Nucleus accumbens (tissue), 56 donors: ENCODE measurements at regions not wholly inside any gene's neighbourhood (a gene's known extent, or its start where the extent isn't known, plus 50 kb on each side); places are given as distances from the start of the nearest gene placed in this dataset.
"Not testable (repeated sequence)": the region's sequence is repeated elsewhere in the genome, so short reads cannot be mapped to it uniquely, and the experiment has no call there.

Experiments
- DNase-seq, 56 donors: peaks; one replicate each; lab custom pipeline; 2025; lab: John Stamatoyannopoulos, UW

- DNase-seq, result no peak
Observed at GRCh38 chr21:22806278-22806677, 1808.1 kb downstream of the NCAM2 start.

- DNase-seq, result no peak
Observed at GRCh38 chr21:22813201-22813600, 1815.0 kb downstream of the NCAM2 start.

DNA sequence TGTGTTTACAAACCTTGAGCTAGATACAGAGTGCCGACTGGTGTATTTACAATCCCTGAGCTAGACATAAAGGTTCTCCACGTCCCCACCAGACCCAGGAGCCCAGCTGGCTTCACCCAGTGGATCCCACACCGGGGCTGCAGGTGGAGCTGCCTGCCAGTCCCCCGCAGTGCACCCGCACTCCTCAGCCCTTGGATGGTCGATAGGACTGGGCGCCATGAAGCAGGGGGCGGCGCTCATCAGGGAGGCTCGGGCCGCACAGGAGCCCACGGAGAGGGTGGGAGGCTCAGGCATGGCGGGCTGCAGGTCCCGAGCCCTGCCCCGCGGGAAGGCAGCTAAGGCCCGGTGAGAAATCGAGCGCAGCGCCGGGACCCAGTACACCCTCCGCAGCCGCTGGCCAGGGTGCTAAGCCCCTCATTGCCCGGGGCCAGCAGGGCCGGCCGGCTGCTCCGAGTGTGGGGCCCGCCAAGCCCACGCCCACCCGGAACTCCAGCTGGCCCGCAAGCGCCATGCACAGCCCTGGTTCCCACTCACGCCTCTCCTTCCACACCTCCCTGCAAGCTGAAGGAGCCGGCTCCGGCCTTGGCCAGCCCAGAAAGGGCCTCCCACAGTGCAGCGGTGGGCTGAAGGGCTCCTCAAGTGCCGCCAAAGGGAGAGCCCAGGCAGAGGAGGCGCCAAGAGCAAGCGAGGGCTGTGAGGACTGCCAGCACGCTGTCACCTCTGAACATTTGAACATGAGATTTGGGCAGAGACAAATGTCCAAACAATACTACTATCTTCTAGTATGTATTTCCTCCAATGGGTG lies 1820.7 kb downstream of the NCAM2 start:
- not testable (repeated sequence) for DNase-seq

DNA sequence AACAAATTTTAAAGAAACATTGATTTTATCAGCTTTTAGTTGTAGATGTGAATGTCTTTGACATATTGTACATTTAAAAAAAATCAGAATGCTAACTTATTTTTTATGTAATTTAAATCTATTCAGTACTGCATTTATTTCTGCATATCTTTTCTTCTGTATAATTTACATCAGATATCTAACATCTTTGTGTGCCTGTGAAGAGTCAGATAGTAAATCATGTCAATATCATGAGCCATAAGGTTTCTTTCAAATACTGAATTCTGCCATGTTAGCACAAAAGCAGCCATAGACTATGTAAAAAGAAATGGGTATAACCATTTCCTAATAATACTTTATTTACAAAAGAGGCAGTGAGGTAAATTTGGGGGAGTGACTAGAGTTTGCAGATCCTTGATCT lies 1829.2 kb downstream of the NCAM2 start:
- DNase-seq, result no peak

GRCh38 chr21:22842875-22843274 lies 1844.7 kb downstream of the NCAM2 start:
- DNase-seq, result no peak

GRCh38 chr21:22855581-22855980 lies 1857.4 kb downstream of the NCAM2 start:
- DNase-seq, result no peak

DNA sequence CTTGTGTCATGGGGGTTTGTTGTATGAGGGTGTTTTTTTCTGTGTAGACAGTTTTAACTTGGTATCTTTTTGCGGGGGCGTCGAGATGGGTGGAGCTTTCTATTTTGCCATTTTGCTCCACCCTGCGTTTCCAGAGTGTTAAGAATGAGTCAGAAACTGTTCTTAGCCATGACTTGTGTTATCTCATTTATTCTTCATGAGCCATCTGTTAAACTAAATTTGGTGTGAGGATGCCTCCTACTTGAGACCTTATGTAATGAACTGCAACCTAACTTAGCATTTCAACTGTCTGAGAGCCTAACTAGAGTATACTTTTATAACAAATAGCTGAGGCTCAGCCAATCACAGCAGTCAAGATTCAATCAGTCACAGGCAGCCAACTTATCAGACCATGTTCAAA lies 1873.5 kb downstream of the NCAM2 start:
- no peak for DNase-seq

GRCh38 chr21:22880573-22880972 lies 1882.4 kb downstream of the NCAM2 start:
- no peak for DNase-seq

- no peak for DNase-seq
Observed at GRCh38 chr21:22881131-22881530, 1882.9 kb downstream of the NCAM2 start.

DNA sequence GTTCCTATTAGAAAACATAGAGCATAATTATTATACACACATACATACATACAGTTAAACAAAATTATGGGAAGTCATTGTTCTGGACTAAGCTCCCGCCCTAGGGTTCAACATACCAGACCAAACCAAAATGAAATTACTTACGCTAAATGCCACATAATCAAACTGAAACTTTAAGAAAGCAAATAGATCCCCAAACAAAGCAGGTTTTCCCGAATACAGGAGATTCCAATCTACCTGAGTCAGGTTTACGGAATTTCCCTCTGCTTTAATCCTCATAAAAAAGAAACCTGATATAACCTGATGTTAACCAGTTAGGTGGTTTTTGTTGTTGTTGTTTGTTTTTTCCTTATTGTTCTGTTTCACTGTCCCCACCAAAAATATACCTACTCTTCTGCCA lies 1886.9 kb downstream of the NCAM2 start:
- no peak for DNase-seq

GRCh38 chr21:22885614-22886013 lies 1887.4 kb downstream of the NCAM2 start:
- DNase-seq, result no peak

GRCh38 chr21:22889445-22889844 lies 1891.2 kb downstream of the NCAM2 start:
- DNase-seq, result no peak

DNA sequence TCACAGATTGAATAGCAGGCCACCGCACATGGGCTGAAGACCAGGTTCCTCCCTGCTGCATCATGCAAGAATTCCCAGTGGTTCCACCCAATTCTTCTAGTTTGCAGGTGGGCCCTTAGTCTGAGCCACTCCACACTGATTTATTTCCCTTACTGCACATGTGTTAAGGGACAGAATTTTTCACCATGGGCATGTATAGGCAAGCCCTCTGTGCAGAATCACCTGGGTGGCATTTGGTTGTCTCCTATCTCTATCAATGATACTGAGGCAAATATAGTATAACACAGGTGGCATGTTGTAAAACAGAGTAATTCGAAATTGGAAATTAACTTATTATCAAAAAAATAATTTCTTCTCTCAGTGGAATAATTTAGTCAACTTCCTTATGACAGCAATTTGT lies 1892.4 kb downstream of the NCAM2 start:
- DNase-seq, result no peak

DNA sequence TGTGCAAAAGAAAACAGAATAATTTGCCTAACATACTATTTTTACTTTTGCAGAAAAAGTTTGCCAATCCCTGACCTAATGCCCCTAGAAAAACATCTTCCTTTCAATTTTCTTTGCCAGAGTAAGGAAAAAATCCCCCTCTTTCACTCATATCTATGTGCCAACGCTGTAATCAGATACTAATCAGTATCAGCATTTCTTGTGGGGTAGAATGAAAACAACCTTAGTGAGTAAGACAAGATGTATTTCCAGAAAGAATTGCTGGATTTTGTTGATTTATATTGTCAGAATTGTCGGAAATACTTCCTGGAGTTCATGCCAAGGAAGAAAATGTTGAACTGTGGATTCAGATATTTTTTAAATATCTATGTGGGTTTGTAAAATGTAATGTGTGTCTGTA lies 1893.8 kb downstream of the NCAM2 start:
- no peak for DNase-seq

GRCh38 chr21:22892740-22893139 lies 1894.5 kb downstream of the NCAM2 start:
- no peak for DNase-seq

- no peak for DNase-seq
Observed at GRCh38 chr21:22898051-22898665, 1899.9 kb downstream of the NCAM2 start.

GRCh38 chr21:22900490-22900889 lies 1902.3 kb downstream of the NCAM2 start:
- DNase-seq, result no peak

DNA sequence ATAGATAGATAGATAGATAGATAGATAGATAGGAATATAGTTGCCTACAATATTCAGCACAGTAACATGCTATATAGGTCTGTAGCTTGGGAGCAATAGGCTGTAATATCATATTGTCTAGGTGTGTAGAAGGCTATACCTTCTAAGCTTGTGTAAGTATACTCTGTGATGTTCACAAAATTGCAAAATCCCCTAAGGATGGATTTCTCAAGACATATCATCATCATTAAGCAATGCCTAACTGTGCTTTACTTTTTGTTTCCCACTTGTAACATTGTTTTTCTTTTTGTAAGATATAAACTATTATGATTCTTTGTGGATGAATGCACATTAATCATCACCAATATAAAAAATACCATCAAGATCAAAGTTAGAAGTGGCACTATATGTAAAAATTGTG lies 1905.6 kb downstream of the NCAM2 start:
- DNase-seq, result no peak

- DNase-seq, result no peak
Observed at GRCh38 chr21:22904385-22904784, 1906.2 kb downstream of the NCAM2 start.

GRCh38 chr21:22925032-22925431 lies 1926.8 kb downstream of the NCAM2 start:
- no peak for DNase-seq

GRCh38 chr21:22927469-22927868 lies 1929.3 kb downstream of the NCAM2 start:
- DNase-seq, result no peak

DNA sequence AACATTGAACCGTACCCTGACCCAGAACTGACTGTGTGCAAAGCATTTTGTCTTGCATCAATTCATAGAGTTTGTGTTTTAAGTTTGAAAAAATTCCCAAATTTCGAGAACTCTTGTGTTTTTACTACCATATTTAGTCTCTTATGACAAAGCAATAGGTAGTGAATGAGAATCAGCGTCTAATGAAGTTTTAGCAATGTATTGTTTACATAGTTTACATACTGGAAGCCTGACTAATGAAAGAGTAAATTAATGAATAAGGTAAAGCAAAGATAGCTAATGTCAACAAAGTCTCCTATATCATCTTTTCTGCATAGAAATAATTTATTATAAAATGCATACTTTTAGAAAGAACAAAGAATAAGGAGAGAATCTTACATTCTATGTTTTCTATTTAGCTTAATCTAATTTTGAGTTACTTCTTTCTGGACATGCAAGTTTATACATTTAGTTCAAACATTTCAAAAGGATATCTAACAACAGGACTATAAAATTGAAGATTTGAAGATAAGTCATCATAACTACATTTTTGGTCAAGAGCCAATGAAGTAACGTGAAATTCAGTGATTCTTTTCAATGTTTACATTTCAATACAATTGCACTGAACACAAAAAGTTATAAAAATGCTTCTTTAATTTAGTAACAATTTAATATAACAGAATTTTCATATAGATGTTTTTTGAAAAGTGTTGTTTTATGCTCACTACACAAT lies 1943.7 kb downstream of the NCAM2 start:
- DNase-seq, result no peak
